ENCODE measurements at regions not wholly inside any gene's neighbourhood (a gene's known extent, or its start where the extent isn't known, plus 50 kb on each side); places are given as distances from the start of the nearest gene placed in this dataset.

- no peak overlapping the region for H3K27ac ChIP-seq
These were observed 223.4 kb upstream of the RND3 start for GRCh38 chr2:150710916-150711315.

GRCh38 chr2:150710041-150710440 lies 222.6 kb upstream of the RND3 start:
- TF ChIP-seq ZFX (IDR thresholded peaks at IDR 0.05): no peak
- no peak overlapping the region for H3K27ac ChIP-seq

More at GRCh38 chr2:150710916-150711315, 223.4 kb upstream of the RND3 start:
- TF ChIP-seq ZFX (IDR thresholded peaks at IDR 0.05): no peak
- no peak for TF ChIP-seq CTCF (conservative IDR thresholded peaks at IDR 0.05)

- no peak for TF ChIP-seq ZFX (IDR thresholded peaks at IDR 0.05)
- TF ChIP-seq CTCF (conservative IDR thresholded peaks at IDR 0.05): no peak
- no peak overlapping the region for H3K27ac ChIP-seq
These were observed 219.1 kb upstream of the RND3 start for GRCh38 chr2:150706561-150706960.

GRCh38 chr2:150705767-150706166 lies 218.3 kb upstream of the RND3 start:
- no peak overlapping the region for H3K27ac ChIP-seq
- TF ChIP-seq ZFX (IDR thresholded peaks at IDR 0.05) (no peak), CTCF (conservative IDR thresholded peaks at IDR 0.05) (no peak)

- TF ChIP-seq ZFX (IDR thresholded peaks at IDR 0.05): no peak
- no peak for TF ChIP-seq CTCF (conservative IDR thresholded peaks at IDR 0.05)
These were observed 217.9 kb upstream of the RND3 start for GRCh38 chr2:150705357-150705756.

GRCh38 chr2:150702791-150703190 lies 215.3 kb upstream of the RND3 start:
- no peak overlapping the region for H3K27ac ChIP-seq
- TF ChIP-seq ZFX (IDR thresholded peaks at IDR 0.05) (no peak), CTCF (conservative IDR thresholded peaks at IDR 0.05) (no peak)

More at GRCh38 chr2:150705357-150705756, 217.9 kb upstream of the RND3 start:
- H3K27ac ChIP-seq: no peak overlapping the region

- H3K27ac ChIP-seq: no peak overlapping the region
- TF ChIP-seq CTCF (conservative IDR thresholded peaks at IDR 0.05) (no peak), ZFX (IDR thresholded peaks at IDR 0.05) (no peak)
These were observed 213.5 kb upstream of the RND3 start for GRCh38 chr2:150700666-150701580.
